Tibial nerve (tissue), 4 donors: ENCODE measurements at regions not wholly inside any gene's neighbourhood (a gene's known extent, or its start where the extent isn't known, plus 50 kb on each side); places are given as distances from the start of the nearest gene placed in this dataset.

Experiments
- DNase-seq, 2 donors: peaks; one replicate each; pipeline ENCODE4 v3.0.0-alpha.2; 2019; ENCODE audit warnings: low spot score in 2 of 2
- H3K27ac ChIP-seq, 4 donors: fragments of 200-600 bp; sonication (generic) in 3 of 4; one replicate each; pipeline ENCODE4 v1.5.1; 2017 to 2019; ENCODE audit warnings: mild to moderate bottlenecking in 1 of 4
- H3K27me3 ChIP-seq, 2 donors: fragments of 200-600 bp; sonication (generic) in 1 of 2; one replicate each; pipeline versions ENCODE4 v1.5.1 to v1.6.0; 2017 to 2019
- H3K36me3 ChIP-seq, 3 donors: fragments of 200-600 bp; sonication (generic); one replicate each; pipeline ENCODE4 v1.5.1; 2018 to 2019
- H3K4me1 ChIP-seq, 4 donors: fragments of 200-600 bp; sonication (generic) in 3 of 4; one replicate each; pipeline ENCODE4 v1.5.1; 2017 to 2019
- H3K4me3 ChIP-seq, 4 donors: fragments of 200-600 bp; sonication (generic) in 3 of 4; one replicate each; pipeline ENCODE4 v1.5.1; 2017 to 2019; ENCODE audit warnings: mild to moderate bottlenecking in 1 of 4, moderate library complexity in 1 of 4
- H3K9me3 ChIP-seq, 4 donors: fragments of 200-600 bp; sonication (generic) in 3 of 4; one replicate each; pipeline ENCODE4 v1.5.1; 2017 to 2019
- EP300 ChIP-seq, 2 donors: sonication (generic); formaldehyde crosslinking; IDR thresholded peaks; one replicate each; pipeline ENCODE4 v1.6.1; 2017; ENCODE audit warnings: antibody characterized with exemption in 2 of 2, mild to moderate bottlenecking in 1 of 2
- POLR2A ChIP-seq, 2 donors: fragments of 450-650 bp; IDR thresholded peaks; one replicate each; pipeline ENCODE4 v1.6.1; 2017; ENCODE audit warnings: antibody characterized with exemption in 2 of 2, mild to moderate bottlenecking in 2 of 2, moderate library complexity in 2 of 2
- WGBS, 2 donors: methylation state at CpG; one replicate each; pipeline ENCODE4 v1.1.5; 2018; 5-methylcytosine and 5-hydroxymethylcytosine counted together
- TF ChIP-seq, protein P1 (sequence below), 5 experiments: fragments of 200-600 bp in 3 of 5; fragments of 450-650 bp in 2 of 5; sonication (generic) in 3 of 5; IDR thresholded peaks; one replicate each; pipeline ENCODE4 v1.5.1; 2016 to 2019; ENCODE audit warnings: antibody characterized with exemption in 5 of 5, mild to moderate bottlenecking in 3 of 5, moderate library complexity in 2 of 5

DNA sequence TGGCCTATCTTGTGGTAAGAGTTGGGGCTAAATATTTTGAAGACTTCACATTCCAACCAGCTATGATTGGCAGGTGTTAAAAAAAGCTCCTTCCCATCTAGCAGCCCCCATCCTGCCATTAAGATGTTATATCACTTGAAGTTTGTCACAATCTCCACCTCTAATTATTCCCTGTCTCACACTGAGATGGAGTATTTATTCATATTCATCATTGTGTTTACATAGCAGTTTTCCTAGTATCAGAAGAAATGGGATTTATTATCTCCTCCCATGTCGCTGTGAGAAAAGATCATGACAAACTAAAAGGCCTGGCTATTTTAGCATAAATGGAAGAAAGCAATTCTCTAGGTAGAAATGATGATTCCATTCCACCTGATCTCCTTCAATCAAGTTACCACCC, 653.6 kb downstream of the GABRG2 start:
- H3K4me1 ChIP-seq = no peaks in the 10 kb centered on the region
- peaks cover 0 to 42% (median 1%) of the 10 kb centered on the region in 4 donors for H3K9me3 ChIP-seq
- no peak overlapping the region for H3K27ac ChIP-seq
- TF ChIP-seq, protein P1, sequence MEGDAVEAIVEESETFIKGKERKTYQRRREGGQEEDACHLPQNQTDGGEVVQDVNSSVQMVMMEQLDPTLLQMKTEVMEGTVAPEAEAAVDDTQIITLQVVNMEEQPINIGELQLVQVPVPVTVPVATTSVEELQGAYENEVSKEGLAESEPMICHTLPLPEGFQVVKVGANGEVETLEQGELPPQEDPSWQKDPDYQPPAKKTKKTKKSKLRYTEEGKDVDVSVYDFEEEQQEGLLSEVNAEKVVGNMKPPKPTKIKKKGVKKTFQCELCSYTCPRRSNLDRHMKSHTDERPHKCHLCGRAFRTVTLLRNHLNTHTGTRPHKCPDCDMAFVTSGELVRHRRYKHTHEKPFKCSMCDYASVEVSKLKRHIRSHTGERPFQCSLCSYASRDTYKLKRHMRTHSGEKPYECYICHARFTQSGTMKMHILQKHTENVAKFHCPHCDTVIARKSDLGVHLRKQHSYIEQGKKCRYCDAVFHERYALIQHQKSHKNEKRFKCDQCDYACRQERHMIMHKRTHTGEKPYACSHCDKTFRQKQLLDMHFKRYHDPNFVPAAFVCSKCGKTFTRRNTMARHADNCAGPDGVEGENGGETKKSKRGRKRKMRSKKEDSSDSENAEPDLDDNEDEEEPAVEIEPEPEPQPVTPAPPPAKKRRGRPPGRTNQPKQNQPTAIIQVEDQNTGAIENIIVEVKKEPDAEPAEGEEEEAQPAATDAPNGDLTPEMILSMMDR (IDR thresholded peaks at IDR 0.05) = no peak
- TF ChIP-seq EP300 (IDR thresholded peaks at IDR 0.05) = no peak
- no peak for TF ChIP-seq POLR2A (IDR thresholded peaks at IDR 0.05)
- H3K36me3 ChIP-seq = no peaks in the 10 kb centered on the region
- 82 to 87% methylated on average over 1 of the region's 1 CpG for WGBS, 2 donors
- no peak overlapping the region for H3K4me3 ChIP-seq
- DNase-seq = no peak
- no peaks in the 10 kb centered on the region for H3K27me3 ChIP-seq

DNA sequence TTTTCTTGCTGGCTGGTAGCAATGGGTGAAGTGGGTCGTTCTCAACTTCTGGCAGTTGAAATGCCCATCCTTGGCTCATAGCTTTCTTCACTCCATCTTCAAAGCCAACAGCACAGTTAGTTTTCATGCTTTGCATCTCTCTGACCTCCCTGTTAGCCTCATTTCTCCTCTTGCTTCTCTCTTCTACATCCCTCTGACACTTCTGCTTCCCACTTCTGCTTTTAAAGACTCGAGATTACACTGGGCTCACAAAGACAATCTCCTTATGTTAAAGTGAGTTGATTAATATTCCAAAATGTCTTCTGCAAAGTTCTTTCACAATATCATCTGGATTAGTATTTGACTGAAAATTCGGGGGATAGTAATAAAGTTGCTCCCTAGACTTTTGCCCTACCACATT, 684.8 kb upstream of the CCNG1 start:
- Histone ChIP-seq H3K27ac (no peak overlapping the region), H3K4me1 (no peaks in the 10 kb centered on the region)
- no peak for DNase-seq

DNA sequence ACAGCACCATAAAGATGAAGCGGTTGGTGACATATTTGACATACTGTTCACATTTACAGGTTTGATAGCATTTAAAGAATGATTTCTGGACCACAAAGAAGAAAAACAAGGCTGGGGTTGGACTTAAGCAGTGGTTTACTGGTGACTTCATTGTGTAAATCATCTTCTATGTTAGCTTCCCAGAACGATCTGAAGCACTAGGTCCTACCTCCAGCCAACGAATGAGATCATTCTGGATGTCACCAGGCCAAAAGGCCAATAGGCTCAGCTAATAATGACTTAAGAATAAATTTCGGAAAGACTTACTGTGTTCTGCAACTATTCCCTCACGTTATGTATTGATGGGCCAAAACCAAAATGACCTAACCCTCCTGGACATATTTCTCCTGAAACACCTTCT, 675.3 kb upstream of the CCNG1 start:
- Histone ChIP-seq H3K9me3 (no peaks in the 10 kb centered on the region), H3K4me3 (no peak overlapping the region), H3K27ac (no peak overlapping the region), H3K27me3 (no peaks in the 10 kb centered on the region), H3K4me1 (no peaks in the 10 kb centered on the region), H3K36me3 (no peaks in the 10 kb centered on the region)
- no peak for TF ChIP-seq EP300 (IDR thresholded peaks at IDR 0.05)
- TF ChIP-seq, protein P1 (IDR thresholded peaks at IDR 0.05) = no peak
- TF ChIP-seq POLR2A (IDR thresholded peaks at IDR 0.05) = no peak
- WGBS, 2 donors = 66 to 68% methylated on average over 5 of the region's 5 CpGs
- DNase-seq = no peak

More for the DNA sequence above, 684.8 kb upstream of the CCNG1 start:
- TF ChIP-seq, protein P1 (IDR thresholded peaks at IDR 0.05) = no peak
- no peak for TF ChIP-seq POLR2A (IDR thresholded peaks at IDR 0.05)
- TF ChIP-seq EP300 (IDR thresholded peaks at IDR 0.05) = no peak
- no peaks in the 10 kb centered on the region for H3K36me3 ChIP-seq
- no peak overlapping the region for H3K4me3 ChIP-seq
- no peaks in the 10 kb centered on the region for H3K9me3 ChIP-seq
- WGBS, 2 donors = 82 to 85% methylated on average over 3 of the region's 3 CpGs
- H3K27me3 ChIP-seq = no peaks in the 10 kb centered on the region

DNA sequence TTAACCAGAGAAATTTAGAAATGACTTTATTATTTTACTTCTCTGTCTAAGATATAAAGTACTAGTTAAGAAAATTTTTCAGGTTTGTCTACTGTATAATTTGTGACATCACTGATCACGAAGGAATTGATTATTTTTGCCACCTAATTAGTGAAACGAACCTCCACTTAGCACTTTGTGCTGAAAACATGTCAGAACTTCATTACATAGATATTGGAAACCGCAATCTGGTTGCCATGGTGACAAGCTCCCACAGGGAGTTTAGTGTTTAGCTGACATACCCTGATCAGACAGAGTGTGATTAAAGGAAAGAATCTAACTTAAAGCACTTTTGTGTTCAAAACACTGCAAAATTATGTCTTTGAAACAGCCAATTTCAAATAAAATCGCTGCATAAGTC, 668.4 kb upstream of the CCNG1 start:
- Histone ChIP-seq H3K27ac (no peak overlapping the region), H3K36me3 (no peaks in the 10 kb centered on the region), H3K27me3 (no peaks in the 10 kb centered on the region), H3K4me1 (no peaks in the 10 kb centered on the region), H3K9me3 (no peaks in the 10 kb centered on the region), H3K4me3 (no peak overlapping the region)
- DNase-seq = no peak
- WGBS, 2 donors = 37 to 45% methylated on average over 4 of the region's 4 CpGs
- no peak for TF ChIP-seq EP300 (IDR thresholded peaks at IDR 0.05)
- TF ChIP-seq, protein P1 (IDR thresholded peaks at IDR 0.05) = no peak
- no peak for TF ChIP-seq POLR2A (IDR thresholded peaks at IDR 0.05)

DNA sequence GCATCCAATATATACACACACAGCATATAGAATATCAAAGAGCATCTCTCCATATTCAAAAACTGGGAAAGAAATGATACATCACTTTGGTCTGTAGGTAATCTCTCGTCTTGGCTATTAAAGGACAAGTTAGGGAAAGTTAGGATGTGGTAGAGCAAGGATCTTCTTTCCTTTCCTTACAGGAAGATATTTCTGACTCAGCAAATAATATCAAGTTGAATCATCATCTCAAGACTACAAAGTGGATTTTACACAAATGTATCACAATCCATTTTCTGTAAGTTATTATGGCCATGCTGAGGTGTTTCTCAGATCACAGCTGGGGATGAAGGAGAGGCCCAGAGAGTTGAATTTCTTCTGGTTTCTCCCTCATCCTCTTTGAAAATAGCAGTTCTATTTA, 651.7 kb upstream of the CCNG1 start:
- TF ChIP-seq POLR2A (IDR thresholded peaks at IDR 0.05) = no peak
- TF ChIP-seq EP300 (IDR thresholded peaks at IDR 0.05) = no peak
- TF ChIP-seq, protein P1 (IDR thresholded peaks at IDR 0.05) = no peak
- no peaks in the 10 kb centered on the region for H3K4me1 ChIP-seq
- no peaks in the 10 kb centered on the region for H3K27me3 ChIP-seq
- H3K9me3 ChIP-seq = peaks cover 0 to 5% (median 0%) of the 10 kb centered on the region in 4 donors
- WGBS, 2 donors = 46 to 93% methylated on average over 1 of the region's 1 CpG
- H3K27ac ChIP-seq = no peak overlapping the region
- no peak overlapping the region for H3K4me3 ChIP-seq
- DNase-seq = no peak
- no peaks in the 10 kb centered on the region for H3K36me3 ChIP-seq
